CD8-positive, alpha-beta memory T cell (primary cell): ENCODE measurements at regions not wholly inside any gene's neighbourhood (a gene's known extent, or its start where the extent isn't known, plus 50 kb on each side); places are given as distances from the start of the nearest gene placed in this dataset.

ENCODE experiments used
- CTCF ChIA-PET: fragments of 350-600 bp; sonication (Branson Sonifier 250); formaldehyde crosslinking; loops from one replicate; lab custom pipeline; 2021; ENCODE audit warnings: antibody characterized with exemption; lab: Charles Lee
- POLR2A ChIA-PET: fragments of 350-600 bp; sonication (Branson Sonifier 250); formaldehyde crosslinking; loops from one replicate; lab custom pipeline; 2021; ENCODE audit warnings: antibody characterized with exemption; lab: Charles Lee
- DNase-seq, 5 donors: peaks; one replicate each; pipeline versions ENCODE4 v3.0.0 to v3.0.0-alpha.2; 2020 to 2022; ENCODE audit warnings: mixed read lengths in 1 of 5
- H3K27ac ChIP-seq: one replicate; pipeline ENCODE4 v1.7.0; 2013; ENCODE audit warnings: low read depth, mild to moderate bottlenecking, low read length, moderate library complexity
- H3K27me3 ChIP-seq: 2 replicates; pipeline ENCODE4 v1.7.0; 2013; ENCODE audit warnings: low read length, mild to moderate bottlenecking; ENCODE audit not compliant: insufficient read depth, poor library complexity, severe bottlenecking
- H3K36me3 ChIP-seq: 2 replicates; pipeline ENCODE4 v1.7.0; 2013; ENCODE audit warnings: mild to moderate bottlenecking, low read length, moderate library complexity; ENCODE audit not compliant: insufficient read depth
- H3K4me1 ChIP-seq: 2 replicates; pipeline ENCODE4 v1.7.0; 2013; ENCODE audit warnings: mild to moderate bottlenecking, low read length, moderate library complexity; ENCODE audit not compliant: insufficient read depth
- H3K4me3 ChIP-seq: 2 replicates; pipeline ENCODE4 v1.7.0; 2013; ENCODE audit warnings: mild to moderate bottlenecking, low read length
- H3K9me3 ChIP-seq: 2 replicates; pipeline ENCODE4 v1.7.0; 2013; ENCODE audit warnings: mild to moderate bottlenecking, low read length
- H3K27ac Mint-ChIP-seq, 8 donors: one replicate each; pipeline ENCODE4 v1.8.0; 2020 to 2021; ENCODE audit warnings: mixed read lengths in 8 of 8, mild to moderate bottlenecking in 6 of 8, inconsistent platforms in 3 of 8, moderate library complexity in 3 of 8
- H3K27me3 Mint-ChIP-seq, 2 donors: one replicate each; pipeline ENCODE4 v1.8.0; 2020 to 2021; ENCODE audit warnings: mixed read lengths in 2 of 2, mild to moderate bottlenecking in 1 of 2, moderate library complexity in 1 of 2
- H3K36me3 Mint-ChIP-seq, 3 donors: one replicate each; pipeline ENCODE4 v1.8.0; 2020 to 2021; ENCODE audit warnings: mixed read lengths in 3 of 3, inconsistent platforms in 1 of 3, mild to moderate bottlenecking in 1 of 3
- H3K4me1 Mint-ChIP-seq, 3 donors: one replicate each; pipeline ENCODE4 v1.8.0; 2020 to 2021; ENCODE audit warnings: mixed read lengths in 3 of 3, inconsistent platforms in 1 of 3, mild to moderate bottlenecking in 1 of 3
- H3K4me3 Mint-ChIP-seq, 7 donors: one replicate each; pipeline ENCODE4 v1.8.0; 2020 to 2021; ENCODE audit warnings: mixed read lengths in 7 of 7, mild to moderate bottlenecking in 6 of 7, moderate library complexity in 4 of 7, inconsistent platforms in 2 of 7
- H3K9me3 Mint-ChIP-seq, 5 donors: one replicate each; pipeline ENCODE4 v1.8.0; 2020 to 2022; ENCODE audit warnings: mixed read lengths in 5 of 5, mild to moderate bottlenecking in 3 of 5, moderate library complexity in 2 of 5, inconsistent platforms in 1 of 5

DNA sequence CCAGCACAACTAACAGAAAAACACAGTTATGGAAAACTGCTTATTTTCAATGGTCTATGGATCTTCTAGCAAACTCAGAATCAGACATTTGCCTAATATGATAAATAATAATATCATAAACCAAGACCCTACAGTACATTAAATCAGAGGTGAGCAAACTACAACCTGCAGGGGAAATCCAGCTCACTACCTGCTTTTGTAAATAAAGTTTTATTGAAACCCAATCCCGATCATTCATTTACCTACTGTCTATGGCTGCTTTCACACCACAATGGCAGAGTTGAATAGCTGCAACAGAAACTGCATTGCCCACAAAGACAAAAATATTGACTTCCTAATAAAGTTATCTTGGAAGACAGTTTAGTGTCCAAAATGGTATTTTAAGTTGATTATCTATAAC lies 108.5 kb downstream of the ELAPOR2 start:
- H3K9me3 Mint-ChIP-seq = no peaks in the 10 kb centered on the region
- Histone ChIP-seq H3K36me3 (no peaks in the 10 kb centered on the region), H3K4me1 (no peaks in the 10 kb centered on the region), H3K27me3 (no peaks in the 10 kb centered on the region), H3K4me3 (no peak overlapping the region), H3K9me3 (no peaks in the 10 kb centered on the region), H3K27ac (no peak overlapping the region)
- no peak overlapping the region for H3K27ac Mint-ChIP-seq
- H3K4me3 Mint-ChIP-seq = no peak overlapping the region
- peaks cover 0 to 4% (median 0%) of the 10 kb centered on the region in 3 donors for H3K36me3 Mint-ChIP-seq
- H3K27me3 Mint-ChIP-seq = peaks cover 2 to 4% of the 10 kb centered on the region in 2 donors
- no peak for DNase-seq
- ChIA-PET CTCF (interaction anchor here (0.7 to 1.3 kb wide), 2 partner anchors 11 to 13 kb away, joined by 3 read pairs; no protein-coding TSS in a partner anchor), POLR2A (no interaction called here)
- no peaks in the 10 kb centered on the region for H3K4me1 Mint-ChIP-seq

DNA sequence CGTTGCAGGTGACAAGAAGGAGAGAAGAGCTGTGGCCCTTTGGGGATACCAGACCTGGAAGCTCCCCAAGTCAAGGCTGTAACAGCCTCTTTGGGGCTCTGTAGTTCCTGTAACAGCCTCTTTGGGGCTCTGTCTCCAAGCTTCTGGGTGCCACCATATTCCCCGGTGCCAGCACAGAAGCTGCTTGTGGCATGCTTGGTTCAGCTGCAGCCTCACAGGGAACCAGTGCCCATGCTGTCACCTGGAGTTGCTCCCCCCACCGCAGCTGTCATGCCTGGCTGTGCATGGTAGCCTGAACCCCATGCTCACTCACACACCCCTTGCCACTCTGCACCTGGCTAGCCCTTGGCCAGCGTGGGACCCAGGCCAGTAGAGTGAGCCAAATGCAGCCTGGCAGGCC lies 109.1 kb downstream of the ELAPOR2 start:
- ChIA-PET CTCF (interaction anchor here (0.7 to 1.9 kb wide), 4 partner anchors 9 to 198 kb away, joined by 3 to 8 read pairs (median 3); no protein-coding TSS in a partner anchor), POLR2A (no interaction called here)
- DNase-seq = peak in 1 of 5 donors; percentile 30
- Mint-ChIP-seq H3K36me3 (peaks cover 0 to 2% (median 0%) of the 10 kb centered on the region in 3 donors), H3K27ac (no peak overlapping the region), H3K4me3 (no peak overlapping the region), H3K9me3 (no peaks in the 10 kb centered on the region), H3K4me1 (no peaks in the 10 kb centered on the region), H3K27me3 (peaks cover 2 to 4% of the 10 kb centered on the region in 2 donors)
- no peaks in the 10 kb centered on the region for H3K36me3 ChIP-seq
- H3K4me3 ChIP-seq = no peak overlapping the region
- no peaks in the 10 kb centered on the region for H3K9me3 ChIP-seq
- H3K27ac ChIP-seq = no peak overlapping the region
- no peaks in the 10 kb centered on the region for H3K27me3 ChIP-seq
- no peaks in the 10 kb centered on the region for H3K4me1 ChIP-seq

DNA sequence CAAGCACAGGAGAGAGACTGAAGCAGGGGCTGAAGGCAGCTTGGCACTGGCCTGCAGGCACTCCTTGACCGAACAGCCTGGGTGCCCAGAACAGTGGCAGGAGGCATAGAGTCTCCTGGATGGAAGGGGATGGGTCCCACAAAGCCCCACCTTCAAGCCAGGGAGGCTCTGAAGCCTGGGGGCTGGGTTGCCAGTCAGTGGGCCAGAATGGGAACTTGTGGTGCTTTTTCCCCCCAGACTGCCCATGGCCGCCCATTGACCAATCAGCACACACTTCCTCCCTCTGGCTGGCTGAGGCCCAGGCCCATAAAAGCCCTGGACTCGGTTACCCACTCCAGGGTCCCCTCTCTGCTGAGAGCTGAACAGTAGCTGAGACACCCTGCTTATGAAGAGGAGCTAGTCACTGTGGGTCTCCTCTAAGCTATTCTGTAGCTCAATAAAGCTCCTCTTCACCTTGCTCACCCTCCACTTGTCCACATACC lies 109.6 kb downstream of the ELAPOR2 start:
- Histone ChIP-seq H3K9me3 (no peaks in the 10 kb centered on the region), H3K27me3 (no peaks in the 10 kb centered on the region), H3K27ac (no peak overlapping the region), H3K36me3 (no peaks in the 10 kb centered on the region), H3K4me1 (no peaks in the 10 kb centered on the region), H3K4me3 (no peak overlapping the region)
- Mint-ChIP-seq H3K36me3 (peaks cover 0 to 2% (median 0%) of the 10 kb centered on the region in 3 donors), H3K4me3 (no peak overlapping the region), H3K9me3 (no peaks in the 10 kb centered on the region), H3K27me3 (peaks cover 2 to 7% of the 10 kb centered on the region in 2 donors), H3K4me1 (no peaks in the 10 kb centered on the region), H3K27ac (no peak overlapping the region)
- CTCF ChIA-PET = interaction anchor here (1.3 to 1.9 kb wide), 3 partner anchors 9 to 199 kb away, joined by 3 to 8 read pairs (median 3); no protein-coding TSS in a partner anchor
- POLR2A ChIA-PET = no interaction called here
- DNase-seq = no peak

DNA sequence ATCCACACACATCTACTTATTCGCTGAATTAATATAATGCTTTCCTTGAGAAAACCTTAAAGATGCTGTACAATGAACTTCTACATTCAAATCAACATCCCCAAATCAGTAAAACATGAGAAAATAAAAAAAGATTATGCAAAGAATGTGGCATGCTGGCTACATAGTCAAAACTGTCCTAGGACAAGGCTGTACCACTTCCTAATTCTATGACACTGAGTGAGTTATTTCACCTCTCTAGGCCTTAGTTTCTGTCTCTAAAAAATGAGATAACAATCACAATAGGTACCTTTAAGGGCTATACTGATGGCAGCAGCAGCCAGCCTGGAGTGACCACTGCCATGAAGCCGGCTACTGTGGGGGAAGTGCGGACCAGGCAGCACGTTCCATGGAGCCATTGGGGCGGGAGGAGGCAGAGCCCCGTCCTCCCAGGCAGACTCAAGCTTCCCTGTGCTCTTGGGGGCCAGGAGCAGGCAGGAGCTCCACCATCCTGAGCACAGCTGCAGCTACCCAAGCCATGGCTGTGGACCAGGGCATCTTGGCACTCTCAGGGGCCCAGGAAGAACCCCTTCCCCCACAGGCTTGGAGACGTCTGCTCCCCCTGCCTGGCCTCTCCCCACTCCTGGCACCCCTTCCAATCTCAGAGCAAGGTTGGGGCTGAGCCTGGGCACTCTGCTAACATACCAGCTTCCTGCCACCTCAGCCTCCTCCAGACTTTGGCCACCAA lies 110.2 kb downstream of the ELAPOR2 start:
- peaks cover 0 to 2% (median 0%) of the 10 kb centered on the region in 3 donors for H3K36me3 Mint-ChIP-seq
- POLR2A ChIA-PET = no interaction called here
- no peaks in the 10 kb centered on the region for H3K9me3 Mint-ChIP-seq
- Histone ChIP-seq H3K9me3 (no peaks in the 10 kb centered on the region), H3K4me1 (no peaks in the 10 kb centered on the region), H3K27me3 (no peaks in the 10 kb centered on the region), H3K36me3 (no peaks in the 10 kb centered on the region), H3K27ac (no peak overlapping the region), H3K4me3 (no peak overlapping the region)
- H3K4me1 Mint-ChIP-seq = no peaks in the 10 kb centered on the region
- H3K27me3 Mint-ChIP-seq = peaks cover 2 to 8% of the 10 kb centered on the region in 2 donors
- no peak for DNase-seq
- no peak overlapping the region for H3K27ac Mint-ChIP-seq
- no peak overlapping the region for H3K4me3 Mint-ChIP-seq
- CTCF ChIA-PET = interaction anchor here (1.3 to 1.9 kb wide), 2 partner anchors 8 to 199 kb away, joined by 3 to 8 read pairs; no protein-coding TSS in a partner anchor

DNA sequence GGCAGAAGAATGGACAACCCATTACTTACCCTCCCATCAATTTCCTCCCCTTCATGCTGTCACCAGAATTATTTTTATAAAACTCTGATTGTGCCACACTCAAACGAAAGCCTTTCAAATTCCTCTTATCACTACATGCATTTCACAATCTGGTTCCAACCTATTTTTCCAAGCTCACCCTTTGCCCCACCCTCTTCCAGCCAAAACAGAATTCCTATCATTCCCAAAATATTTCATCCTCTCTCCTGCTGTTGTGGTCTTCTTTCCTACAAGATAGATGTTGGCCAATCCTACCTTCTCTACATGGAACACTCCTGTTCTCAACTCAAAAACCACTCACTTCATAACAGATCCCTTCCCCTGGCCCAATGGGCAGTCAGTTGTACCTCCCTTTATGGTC lies 111.5 kb downstream of the ELAPOR2 start:
- H3K4me1 ChIP-seq = no peaks in the 10 kb centered on the region
- H3K4me1 Mint-ChIP-seq = no peaks in the 10 kb centered on the region
- no peaks in the 10 kb centered on the region for H3K36me3 ChIP-seq
- DNase-seq = no peak
- no peaks in the 10 kb centered on the region for H3K9me3 ChIP-seq
- H3K36me3 Mint-ChIP-seq = peaks cover 0 to 2% (median 0%) of the 10 kb centered on the region in 3 donors
- no peaks in the 10 kb centered on the region for H3K9me3 Mint-ChIP-seq
- H3K4me3 Mint-ChIP-seq = no peak overlapping the region
- H3K27ac Mint-ChIP-seq = no peak overlapping the region
- H3K4me3 ChIP-seq = no peak overlapping the region
- ChIA-PET POLR2A (no interaction called here), CTCF (no interaction called here)
- no peak overlapping the region for H3K27ac ChIP-seq
- H3K27me3 ChIP-seq = no peaks in the 10 kb centered on the region
- peaks cover 2 to 8% of the 10 kb centered on the region in 2 donors for H3K27me3 Mint-ChIP-seq

DNA sequence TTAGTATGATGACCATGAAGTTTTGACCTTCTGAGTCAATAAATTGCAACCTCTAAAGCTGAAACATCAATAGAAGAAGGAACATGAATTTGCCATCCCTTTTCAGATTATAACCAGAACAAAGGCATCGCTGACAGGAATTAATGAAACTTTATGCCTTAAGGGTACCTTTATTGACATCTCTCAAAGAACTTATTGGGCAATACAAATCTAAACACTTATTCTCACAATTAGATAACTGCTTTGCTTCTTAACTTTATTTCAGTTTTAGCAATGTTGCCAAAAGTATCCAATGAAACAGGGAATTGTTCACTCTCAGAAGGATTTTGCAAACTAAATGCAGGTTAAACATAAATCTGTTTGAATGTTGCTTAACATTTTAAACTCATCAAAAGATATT lies 116.0 kb downstream of the ELAPOR2 start:
- Histone ChIP-seq H3K27me3 (no peaks in the 10 kb centered on the region), H3K4me1 (no peaks in the 10 kb centered on the region), H3K4me3 (no peak overlapping the region), H3K36me3 (no peaks in the 10 kb centered on the region), H3K27ac (no peak overlapping the region), H3K9me3 (no peaks in the 10 kb centered on the region)
- peaks cover 0 to 2% (median 0%) of the 10 kb centered on the region in 3 donors for H3K36me3 Mint-ChIP-seq
- ChIA-PET CTCF (no interaction called here), POLR2A (no interaction called here)
- H3K27me3 Mint-ChIP-seq = peaks cover 2 to 11% of the 10 kb centered on the region in 2 donors
- H3K4me1 Mint-ChIP-seq = no peaks in the 10 kb centered on the region
- no peak overlapping the region for H3K27ac Mint-ChIP-seq
- no peaks in the 10 kb centered on the region for H3K9me3 Mint-ChIP-seq
- DNase-seq = no peak
- H3K4me3 Mint-ChIP-seq = no peak overlapping the region

DNA sequence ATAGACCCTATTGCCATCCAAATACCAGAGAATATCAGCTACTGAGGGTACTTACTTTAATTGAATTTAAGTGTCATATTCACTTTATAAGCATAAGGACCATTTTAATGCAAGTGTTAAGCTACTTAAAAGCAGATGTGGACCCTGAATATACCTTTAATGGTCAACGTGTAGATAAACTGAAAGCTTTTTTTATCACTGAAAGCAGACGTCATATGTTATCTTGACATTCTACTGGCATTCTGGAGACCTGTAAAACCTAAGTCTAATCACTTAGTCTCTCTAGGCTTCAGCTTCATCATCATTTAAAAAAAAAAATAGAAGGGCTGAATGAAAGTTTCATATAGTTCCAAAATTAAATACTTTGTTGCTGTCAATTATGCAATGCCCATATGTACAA lies 116.5 kb downstream of the ELAPOR2 start:
- Mint-ChIP-seq H3K4me3 (no peak overlapping the region), H3K9me3 (no peaks in the 10 kb centered on the region), H3K4me1 (no peaks in the 10 kb centered on the region), H3K27ac (peak overlapping the region in 1 of 8 donors; percentile 35), H3K36me3 (peaks cover 0 to 1% (median 0%) of the 10 kb centered on the region in 3 donors), H3K27me3 (peaks cover 2 to 11% of the 10 kb centered on the region in 2 donors)
- ChIA-PET CTCF (interaction anchor here (1.6 kb wide), 1 partner anchor 205 kb away, joined by 6 read pairs; no protein-coding TSS in a partner anchor), POLR2A (no interaction called here)
- Histone ChIP-seq H3K4me3 (no peak overlapping the region), H3K9me3 (no peaks in the 10 kb centered on the region), H3K27ac (no peak overlapping the region), H3K36me3 (no peaks in the 10 kb centered on the region), H3K27me3 (no peaks in the 10 kb centered on the region), H3K4me1 (no peaks in the 10 kb centered on the region)
- no peak for DNase-seq

DNA sequence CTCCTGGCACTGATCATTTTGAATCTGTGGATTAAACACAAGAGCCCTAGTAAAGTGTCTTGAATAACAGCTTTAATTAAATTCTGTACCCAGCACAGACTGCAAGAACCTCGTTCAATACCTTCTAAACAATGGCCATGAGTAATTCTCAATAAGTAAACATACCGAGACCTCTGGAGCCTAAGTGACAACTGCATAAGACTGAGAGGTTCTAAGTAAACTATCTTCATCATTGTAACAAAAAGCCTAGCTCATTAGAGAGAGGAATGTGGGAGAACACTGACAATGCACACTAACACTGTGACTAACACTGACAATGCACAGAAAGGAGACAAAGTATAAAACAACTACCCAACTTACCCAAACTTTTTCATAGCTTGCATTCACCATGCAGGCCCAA lies 117.4 kb downstream of the ELAPOR2 start:
- ChIA-PET CTCF (interaction anchor here (1.6 kb wide), 1 partner anchor 206 kb away, joined by 6 read pairs; no protein-coding TSS in a partner anchor), POLR2A (interaction anchor here (0.5 to 0.6 kb wide), 2 partner anchors 197 to 933 kb away, joined by 3 to 4 read pairs; no protein-coding TSS in a partner anchor)
- DNase-seq = no peak
- Histone ChIP-seq H3K4me3 (no peak overlapping the region), H3K36me3 (no peaks in the 10 kb centered on the region), H3K9me3 (no peaks in the 10 kb centered on the region), H3K4me1 (no peaks in the 10 kb centered on the region), H3K27ac (no peak overlapping the region), H3K27me3 (no peaks in the 10 kb centered on the region)
- Mint-ChIP-seq H3K27ac (no peak overlapping the region), H3K27me3 (peaks cover 2 to 11% of the 10 kb centered on the region in 2 donors), H3K9me3 (no peaks in the 10 kb centered on the region), H3K4me3 (no peak overlapping the region), H3K36me3 (peaks cover 0 to 1% (median 0%) of the 10 kb centered on the region in 3 donors), H3K4me1 (no peaks in the 10 kb centered on the region)
